GM12874 (cell line): ENCODE measurements at regions not wholly inside any gene's neighbourhood (a gene's known extent, or its start where the extent isn't known, plus 50 kb on each side); places are given as distances from the start of the nearest gene placed in this dataset.

Source experiments
- CTCF ChIP-seq: IDR thresholded peaks from 2 replicates; pipeline ENCODE4 v1.5.1; 2011; ENCODE audit warnings: low read depth, mild to moderate bottlenecking, control low read depth, low read length, moderate library complexity; ENCODE audit not compliant: insufficient read depth

GRCh38 chr2:147463881-147464520 lies 380.8 kb upstream of the ACVR2A start:
- no peak for TF ChIP-seq CTCF

GRCh38 chr2:147460155-147460554 lies 384.7 kb upstream of the ACVR2A start:
- no peak for TF ChIP-seq CTCF

GRCh38 chr2:147456779-147457178 lies 388.1 kb upstream of the ACVR2A start:
- no peak for TF ChIP-seq CTCF

- no peak for TF ChIP-seq CTCF
Measured at GRCh38 chr2:147451902-147452515, 392.8 kb upstream of the ACVR2A start.

- TF ChIP-seq CTCF = no peak
Measured at GRCh38 chr2:147450661-147451510, 393.9 kb upstream of the ACVR2A start.

GRCh38 chr2:147449323-147449991 lies 395.4 kb upstream of the ACVR2A start:
- no peak for TF ChIP-seq CTCF

- TF ChIP-seq CTCF = no peak
Measured at GRCh38 chr2:147442816-147443215, 402.0 kb upstream of the ACVR2A start.
